HG02763 (cell line): ENCODE measurements at regions not wholly inside any gene's neighbourhood (a gene's known extent, or its start where the extent isn't known, plus 50 kb on each side); places are given as distances from the start of the nearest gene placed in this dataset.
"Not testable (repeated sequence)": the region's sequence is repeated elsewhere in the genome, so short reads cannot be mapped to it uniquely, and the experiment has no call there.

Source experiments
- ATAC-seq: cut with Tn5 transposase; IDR thresholded peaks from one replicate; pipeline ENCODE4 v1.9.1; 2021; ENCODE audit warnings: mild to moderate bottlenecking, moderate library complexity; ENCODE audit not compliant: unreplicated experiment

DNA sequence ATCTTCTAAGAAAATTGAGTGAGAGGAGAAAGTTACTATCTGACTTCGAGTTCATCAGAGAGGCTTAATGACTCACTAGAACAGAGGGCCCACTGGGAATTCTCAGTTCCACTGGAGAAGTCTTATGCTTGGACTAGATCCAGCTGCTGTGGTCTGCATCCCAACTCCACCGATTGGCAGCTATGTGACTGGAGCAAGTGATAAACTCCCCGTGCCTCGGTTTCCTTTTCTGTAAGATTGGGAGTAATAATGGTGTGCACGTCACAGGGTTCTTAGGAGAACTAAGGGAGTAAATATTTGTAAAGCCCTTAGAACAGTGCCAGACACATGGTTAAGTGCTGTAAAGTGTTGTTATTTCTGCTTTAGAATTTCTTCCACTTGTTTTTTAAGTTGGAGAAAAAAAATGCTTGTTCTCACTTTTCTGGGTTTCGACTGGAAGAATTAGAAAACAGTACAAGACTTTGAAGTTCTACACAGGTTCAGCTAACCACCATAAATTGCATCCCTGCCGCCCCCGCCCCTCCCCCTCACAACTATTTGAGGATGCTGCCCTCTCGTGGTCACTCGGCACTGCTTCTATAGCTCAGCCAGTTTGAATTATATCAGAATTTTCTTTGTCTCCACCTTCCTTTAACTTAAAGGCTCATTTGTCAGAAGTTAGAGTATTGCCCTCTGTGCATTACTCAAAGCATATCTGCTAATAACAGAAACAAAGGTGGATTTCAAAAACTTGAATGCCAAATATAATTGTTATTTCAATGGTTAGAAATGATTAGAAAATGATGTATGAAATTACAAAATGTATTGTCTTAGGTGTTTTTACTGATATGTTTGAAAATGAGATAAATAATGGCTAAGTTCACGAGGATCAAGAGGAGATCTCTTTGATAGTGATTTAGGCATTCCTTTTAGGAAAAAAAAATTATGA lies 95.0 kb upstream of the IFNGR1 start:
- ATAC-seq, result no peak

DNA sequence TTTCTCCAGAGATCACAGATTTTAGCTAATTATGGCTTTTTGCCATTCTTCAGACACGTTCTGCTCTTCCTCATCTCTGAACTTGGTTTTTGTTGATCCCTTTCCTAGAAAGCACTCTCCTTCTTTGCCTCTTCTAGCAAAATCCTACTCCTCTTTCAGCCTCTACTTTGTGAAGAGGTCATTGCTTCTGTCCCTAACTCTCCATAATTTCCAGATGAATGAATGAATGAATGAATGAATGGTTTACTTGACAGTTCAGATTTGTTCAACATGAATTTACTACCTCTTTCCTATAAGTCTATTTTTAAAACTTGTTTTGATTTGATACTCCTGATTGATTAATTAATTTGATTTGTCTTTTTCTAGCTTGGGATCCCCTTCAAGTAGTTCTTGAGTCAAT lies 94.0 kb upstream of the IFNGR1 start:
- no peak for ATAC-seq

DNA sequence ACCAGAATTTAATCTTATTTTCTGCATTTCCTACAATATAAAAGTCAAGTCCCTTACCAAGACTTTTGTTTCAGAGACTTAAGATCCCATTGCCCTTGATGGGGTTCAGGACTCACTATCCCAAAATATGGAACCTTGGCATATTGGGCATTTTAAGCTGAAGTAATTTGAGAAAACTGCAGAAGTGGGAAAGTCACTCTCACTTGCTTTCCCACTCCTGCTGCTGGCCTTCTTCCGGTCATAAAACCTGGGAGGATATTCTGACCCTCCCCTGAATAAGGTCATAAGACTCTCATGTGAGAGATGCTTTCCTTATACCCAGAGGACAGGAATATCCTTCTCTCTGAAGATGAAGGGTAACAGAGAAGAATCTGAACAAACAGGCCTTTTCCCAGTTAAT lies 92.8 kb upstream of the IFNGR1 start:
- ATAC-seq, result no peak

DNA sequence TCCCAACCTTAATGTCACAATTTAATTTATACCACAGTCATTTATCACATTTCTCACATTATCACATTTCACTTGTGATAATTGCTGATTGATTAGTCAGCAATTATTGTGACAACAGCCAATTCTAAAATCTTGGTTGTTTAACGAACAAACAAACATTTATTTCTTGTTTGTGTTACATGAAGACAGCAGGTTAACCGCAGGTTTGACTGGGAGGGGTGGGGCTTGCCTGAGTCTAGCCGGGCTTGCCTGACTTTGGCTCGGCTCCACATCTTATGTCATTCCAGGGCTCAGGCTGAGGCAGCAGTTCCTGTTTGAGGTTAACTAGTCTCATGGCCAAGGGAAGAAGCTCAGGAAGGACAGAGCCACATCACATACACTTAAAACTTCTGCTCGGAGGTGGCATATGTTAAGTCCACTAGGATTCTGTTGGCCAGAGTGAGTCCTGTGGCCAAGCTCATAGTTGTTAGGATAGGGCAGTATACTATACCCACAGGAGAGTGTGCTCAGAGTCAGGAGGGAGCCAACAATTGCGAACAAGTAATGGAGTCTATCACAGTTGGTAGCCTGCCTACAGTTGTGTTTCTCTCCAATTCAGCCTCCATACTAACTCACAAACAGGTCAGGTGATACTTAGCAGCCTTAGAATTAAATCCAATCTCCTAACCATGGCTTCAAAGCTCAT lies 90.0 kb upstream of the IFNGR1 start:
- no peak for ATAC-seq

DNA sequence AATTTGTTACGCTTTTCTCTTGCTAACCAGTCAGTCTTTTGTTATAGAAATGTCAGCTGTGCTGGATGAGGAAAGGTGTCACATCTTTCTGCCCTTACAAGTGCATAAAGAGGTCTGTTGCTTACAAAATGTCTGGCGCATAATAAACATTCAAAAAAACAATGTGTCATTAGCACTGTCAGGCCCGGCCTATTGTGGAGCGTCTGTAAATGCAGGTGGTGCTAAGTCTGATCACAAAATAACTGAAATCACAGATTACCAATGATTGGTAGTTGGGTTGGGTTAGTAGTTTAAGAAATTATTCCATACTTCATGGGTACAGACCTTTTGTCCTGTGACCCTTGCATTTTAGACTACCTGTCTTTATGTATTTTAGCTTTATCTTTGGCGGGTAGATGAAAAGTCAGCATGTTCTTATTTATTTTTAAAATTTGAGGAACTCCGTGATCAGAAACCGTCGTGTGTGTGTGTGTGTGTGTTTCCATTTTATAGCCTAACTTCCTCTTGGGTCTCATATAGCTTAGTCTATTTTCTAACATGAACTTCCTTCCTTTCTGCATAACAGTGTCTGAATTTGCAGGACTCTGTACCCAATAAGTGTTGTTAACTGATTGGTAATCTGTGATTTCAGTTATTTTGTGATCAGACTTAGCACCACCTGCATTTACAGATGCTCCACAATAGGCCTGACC lies 88.1 kb upstream of the IFNGR1 start:
- no peak for ATAC-seq

DNA sequence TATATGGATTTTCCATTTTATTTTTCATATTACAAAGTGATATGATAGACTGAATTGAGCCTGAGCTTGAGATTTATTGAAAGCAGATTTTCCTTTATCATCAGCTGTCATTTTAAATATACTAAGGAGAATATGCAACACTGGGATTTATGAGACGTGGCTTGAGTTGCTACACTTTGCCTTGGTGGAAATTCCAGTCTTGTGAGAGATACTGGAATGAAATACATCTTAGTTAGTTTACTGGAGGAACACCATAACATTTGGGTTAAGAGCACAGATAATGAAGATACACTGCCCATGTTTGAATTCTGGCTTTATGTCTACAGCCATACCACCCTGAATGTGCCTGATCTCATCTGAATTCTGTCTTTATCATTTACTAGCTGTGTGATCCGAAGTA lies 86.5 kb upstream of the IFNGR1 start:
- no peak for ATAC-seq

DNA sequence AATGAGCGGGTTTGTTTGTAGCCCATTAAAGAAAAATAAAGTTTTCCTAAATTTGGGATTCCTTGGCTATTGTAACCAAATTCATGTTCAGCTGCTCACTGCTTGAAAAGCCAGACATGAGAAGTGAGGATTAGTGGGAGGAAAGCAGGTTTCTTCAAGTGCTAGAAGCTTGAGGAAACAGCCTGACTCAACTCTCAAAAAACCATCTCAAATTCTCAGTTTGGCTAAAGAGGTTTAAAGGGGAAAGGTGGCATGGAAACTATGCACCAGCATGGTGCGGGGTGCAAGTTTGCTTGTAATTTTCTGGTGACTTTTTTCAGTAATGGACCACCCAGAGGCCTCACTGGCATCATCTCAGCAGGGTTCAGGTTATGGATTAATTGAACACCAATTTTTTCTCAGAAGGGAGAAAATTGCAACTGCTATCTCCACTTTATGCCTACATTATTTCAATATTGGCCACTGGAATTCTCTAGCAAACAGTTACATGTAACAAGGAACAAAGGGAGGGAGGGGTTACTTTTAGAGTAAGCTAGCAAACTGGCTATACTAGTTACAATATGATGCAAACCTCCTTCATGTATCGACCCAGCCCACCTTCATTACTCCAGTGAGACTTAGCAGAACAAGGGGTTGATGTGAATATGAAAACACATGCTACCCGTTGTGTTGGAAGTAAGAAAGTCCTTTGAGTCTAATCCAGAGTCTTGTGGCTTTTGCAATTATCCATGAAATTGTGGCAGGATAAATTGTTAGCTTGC lies 85.0 kb upstream of the IFNGR1 start:
- ATAC-seq, result no peak

DNA sequence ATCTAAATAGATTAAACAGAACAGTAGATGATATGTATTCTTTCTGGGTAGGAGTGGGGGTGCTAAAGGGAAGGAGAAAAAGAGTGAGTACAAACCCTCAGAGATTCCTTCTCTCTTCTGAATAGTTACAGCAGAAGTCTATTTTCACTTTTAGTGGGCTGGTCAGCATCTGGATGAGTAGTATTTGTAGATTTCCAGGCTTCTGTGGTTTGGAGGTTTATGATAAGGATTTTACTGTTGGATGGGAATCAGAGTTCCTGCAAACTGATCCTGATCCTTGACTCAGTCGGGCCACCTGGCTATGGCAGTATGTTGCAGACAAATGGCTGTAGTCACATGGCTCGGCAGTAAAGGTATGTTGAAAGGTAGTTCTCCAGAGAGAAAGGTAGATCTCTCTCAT lies 84.3 kb upstream of the IFNGR1 start:
- no peak for ATAC-seq

DNA sequence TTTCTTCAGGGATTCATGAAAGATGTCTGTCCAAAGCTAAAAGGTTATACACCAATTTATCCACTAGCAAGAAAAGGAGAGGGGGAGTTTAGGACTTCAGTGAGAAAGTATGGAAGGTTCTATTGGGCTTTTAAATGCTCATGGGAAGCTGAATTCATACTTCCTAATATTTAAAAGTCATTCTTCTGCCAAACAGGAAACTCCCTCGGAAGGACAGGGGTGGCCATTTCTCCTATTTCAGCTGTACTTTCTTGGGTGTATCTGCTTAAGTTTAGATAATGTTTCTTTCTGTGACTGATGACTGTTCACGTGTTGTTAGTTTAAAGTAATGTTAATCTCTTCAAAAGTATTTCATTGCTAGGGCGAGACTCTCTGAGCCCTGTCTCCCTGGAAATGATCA lies 80.5 kb upstream of the IFNGR1 start:
- ATAC-seq, result no peak

DNA sequence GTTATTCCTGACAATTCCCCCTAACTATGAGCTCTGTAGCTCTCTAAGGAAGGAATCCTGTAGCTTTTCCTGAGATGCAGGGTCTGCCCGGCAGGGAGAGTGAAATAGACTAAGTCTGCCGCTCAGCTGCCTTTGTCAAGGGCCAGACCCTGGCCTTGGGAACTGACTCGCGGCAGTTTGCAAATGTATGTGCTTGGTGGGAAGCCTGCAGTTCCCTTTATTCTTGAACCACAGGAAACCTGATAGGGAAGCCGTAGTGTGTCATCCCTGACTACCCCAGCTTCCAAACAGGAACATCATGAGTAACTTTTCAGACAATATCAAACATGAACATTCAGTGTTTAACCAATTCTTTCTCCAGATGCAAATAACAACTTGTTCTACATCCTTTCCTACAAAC lies 78.7 kb upstream of the IFNGR1 start:
- no peak for ATAC-seq

DNA sequence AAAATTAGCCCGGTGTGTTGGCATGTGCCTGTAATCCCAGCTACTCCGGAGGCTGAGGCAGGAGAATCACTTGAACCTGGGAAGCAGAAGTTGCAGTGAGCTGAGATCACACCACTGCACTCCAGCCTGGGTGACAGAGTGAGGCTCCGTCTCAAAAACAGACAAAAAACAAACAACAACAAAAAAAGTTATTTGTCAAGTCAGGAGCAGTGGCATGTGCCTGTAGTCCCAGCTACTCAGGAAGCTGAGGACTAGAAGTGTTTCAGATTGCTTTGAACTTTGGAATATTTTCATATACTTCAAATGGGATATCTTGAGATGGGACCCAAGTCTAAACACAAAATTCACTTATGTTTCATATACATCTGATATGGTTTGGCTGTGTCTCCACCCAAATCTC lies 73.1 kb upstream of the IFNGR1 start:
- ATAC-seq, result not testable (repeated sequence)

DNA sequence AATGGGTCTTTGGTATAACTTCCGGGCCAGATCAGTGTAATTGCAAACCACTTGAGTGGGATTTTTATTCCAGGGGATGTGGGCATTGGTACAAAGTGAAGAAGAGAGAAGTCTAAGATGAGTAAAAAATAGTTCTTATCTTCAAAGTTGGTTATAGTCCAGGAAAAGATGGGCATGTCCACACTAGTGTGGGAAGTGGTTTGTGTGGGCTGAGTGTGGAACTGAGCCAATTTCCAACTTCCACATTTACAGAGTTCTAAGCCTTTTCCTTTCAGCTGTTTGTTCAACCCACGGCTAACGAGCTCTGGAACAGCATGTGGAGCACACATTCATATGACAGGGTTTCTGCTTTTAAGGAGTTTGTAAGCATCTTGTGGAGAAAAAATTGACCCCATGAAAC lies 72.3 kb upstream of the IFNGR1 start:
- no peak for ATAC-seq

DNA sequence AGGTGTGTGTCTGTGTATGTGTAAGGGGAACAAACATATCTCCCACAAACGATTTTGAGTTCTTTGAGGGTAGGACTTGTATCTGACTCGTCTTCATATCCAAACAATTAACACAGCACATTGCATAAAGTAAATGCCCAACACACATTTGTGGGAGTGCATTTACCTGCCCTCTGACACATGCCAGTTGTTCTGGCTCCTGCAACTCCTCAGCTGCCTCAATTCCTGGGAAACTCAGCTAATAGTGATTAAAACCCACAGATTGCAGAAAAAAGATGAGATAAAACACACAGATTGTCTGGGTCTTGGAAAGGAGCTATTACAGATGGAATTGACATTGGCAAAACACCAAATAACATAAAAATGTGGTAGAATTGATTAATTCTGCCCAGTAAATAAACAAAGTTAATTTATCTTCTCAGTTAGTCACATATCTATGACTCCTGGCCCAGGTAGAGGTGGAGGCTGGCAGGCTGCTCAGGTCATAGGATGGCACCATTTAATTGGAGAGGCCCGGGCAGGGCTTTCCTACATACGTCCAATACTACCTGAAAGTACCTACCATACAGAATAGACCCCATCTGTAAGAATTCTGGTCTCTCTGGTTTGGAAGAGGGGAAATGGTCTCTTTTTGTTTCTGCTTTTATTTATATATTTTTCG lies 71.5 kb upstream of the IFNGR1 start:
- ATAC-seq, result no peak

DNA sequence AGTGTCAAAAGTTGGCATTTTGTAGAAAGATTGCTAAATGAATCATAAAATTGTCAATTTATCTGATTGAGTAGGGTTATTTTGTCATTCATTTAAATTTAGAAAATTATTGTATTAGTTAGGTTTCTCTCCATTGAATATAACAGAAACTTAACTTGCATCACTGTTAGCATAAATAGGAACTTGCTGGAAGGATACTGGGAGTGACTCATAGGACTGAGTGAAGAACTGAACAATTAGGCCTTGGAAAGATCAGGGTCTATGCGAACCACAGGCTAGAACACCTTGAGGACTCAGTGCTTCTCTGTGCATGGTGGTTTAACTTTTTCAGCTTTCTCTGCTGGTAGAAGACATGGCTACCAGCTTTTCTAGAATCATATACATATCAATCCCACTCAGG lies 67.7 kb upstream of the IFNGR1 start:
- no peak for ATAC-seq

DNA sequence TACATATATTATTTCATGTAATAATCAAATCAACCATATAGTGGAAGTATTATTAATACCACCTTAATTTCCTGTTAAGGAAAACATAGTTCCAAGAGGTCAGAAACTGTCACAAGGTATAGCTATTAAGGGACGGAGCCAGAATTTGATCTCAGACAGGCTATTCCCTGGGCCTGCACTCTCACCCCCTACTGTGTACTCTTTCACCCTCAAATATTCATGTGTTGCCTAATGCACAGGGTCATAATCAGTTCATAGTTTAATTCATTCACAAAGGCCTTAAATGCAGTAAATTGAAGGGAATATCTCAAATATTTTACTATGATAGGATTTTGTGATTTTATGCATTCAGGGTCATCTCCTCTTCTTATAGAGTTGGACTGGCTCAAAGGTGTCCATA lies 67.2 kb upstream of the IFNGR1 start:
- ATAC-seq, result no peak

DNA sequence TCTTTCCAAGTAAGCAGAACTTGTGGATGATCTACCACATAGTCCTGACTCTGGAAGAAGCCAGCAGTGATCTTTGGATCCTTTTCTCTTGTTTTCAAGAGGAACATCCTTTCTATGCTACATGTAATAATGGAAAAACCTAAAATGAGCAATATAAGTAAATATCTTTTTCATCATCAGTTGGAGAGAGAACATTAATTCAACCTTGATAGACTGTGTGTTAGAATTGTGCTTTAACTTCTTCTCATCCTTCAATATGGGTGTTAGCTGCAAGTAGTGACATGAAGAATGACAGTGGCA lies 65.6 kb upstream of the IFNGR1 start:
- ATAC-seq, result no peak

DNA sequence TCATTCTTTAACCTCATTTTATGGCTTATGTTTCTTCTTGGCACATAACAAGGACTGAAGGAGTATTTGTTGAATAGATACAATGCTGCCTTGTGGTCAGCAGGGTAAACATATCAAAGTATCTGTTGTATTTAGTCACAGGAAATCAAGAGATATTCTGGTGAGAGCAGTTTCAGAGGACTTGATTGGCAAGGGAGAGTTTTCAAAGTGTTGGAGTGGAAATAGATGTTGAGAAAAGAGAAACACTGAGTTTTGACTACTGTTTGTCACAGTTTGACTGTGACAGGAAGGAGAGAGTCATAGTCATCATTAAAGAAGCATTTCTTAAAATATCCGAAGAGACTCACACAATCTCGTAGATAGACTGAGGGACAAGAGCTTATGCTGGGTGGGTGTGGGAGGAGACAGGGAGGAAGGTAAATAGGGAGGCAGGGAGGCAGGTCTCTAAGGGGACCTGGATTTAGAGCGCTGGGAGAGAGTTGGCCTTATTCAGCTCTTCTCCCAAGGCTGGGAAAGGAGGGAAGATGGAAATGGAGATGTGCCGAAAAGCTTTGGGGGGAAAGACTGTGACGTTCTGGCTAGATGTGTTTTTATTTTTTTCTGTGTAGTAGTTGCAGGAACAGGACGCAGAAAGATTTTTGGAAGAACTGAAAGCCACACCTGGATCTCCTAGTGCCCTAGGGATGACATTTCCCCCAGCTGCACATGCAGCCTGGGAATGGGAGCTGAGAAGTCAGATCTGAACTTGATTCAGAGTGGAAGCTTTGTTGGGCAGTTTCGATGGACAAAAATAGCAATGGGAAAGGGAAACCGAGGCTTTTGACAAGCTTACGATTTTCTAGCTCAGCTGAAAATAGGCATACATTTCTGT lies 65.0 kb upstream of the IFNGR1 start:
- ATAC-seq, result peak; percentile 46

DNA sequence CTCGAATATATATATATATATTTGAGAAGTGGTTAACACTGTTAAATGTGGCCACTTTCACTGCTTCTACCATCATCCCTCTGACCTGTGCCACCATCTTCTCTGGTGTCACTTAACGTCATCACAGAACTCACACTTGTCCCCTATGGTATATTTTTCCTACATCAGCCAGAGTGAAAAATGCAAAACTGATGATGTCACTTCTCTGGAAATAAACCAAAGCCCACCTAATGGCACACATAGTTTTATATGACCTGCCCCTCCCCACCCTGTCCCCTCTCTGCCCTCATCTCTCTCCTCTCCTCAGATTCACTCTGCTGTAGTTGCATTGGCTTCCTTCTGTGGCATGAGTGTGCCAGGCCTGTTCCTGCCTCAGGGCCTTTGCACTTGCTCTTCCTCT lies 63.9 kb upstream of the IFNGR1 start:
- no peak for ATAC-seq

DNA sequence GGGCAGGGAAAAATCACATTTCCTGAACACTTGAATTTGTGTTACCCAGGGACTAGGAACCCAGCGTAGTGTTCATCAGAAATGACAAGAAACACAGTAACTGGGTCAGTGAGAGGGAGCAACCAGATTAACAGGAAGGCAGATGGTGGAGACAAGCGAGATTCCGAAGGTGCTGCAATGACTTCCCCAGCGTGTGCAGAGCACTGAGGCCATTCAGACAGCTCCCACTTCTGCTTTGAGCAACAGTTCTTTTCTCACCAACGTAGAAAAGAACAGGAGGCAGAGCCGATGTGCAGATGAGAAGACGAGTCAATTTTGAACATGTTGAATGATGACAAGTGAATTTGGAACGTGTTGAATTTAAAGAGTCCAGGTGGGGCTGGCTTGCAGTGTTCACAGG lies 63.1 kb upstream of the IFNGR1 start:
- ATAC-seq, result no peak

DNA sequence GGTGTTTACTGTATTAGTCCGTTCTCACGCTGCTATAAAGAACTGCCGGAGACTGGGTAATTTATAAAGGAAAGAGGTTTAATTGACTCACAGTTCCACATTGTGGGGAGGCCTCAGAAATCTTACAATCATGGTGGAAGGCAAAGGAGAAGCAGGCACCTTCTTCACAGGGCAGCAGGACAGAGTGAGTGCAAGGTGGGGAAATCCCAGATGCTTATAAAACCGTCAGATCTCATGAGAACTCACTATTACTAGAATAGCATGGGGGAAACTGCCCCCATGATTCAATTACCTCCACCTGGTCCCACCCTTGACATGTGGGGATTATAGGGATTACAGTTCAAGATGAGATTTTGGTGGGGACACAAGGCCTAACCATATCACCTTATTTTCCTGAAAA lies 60.1 kb upstream of the IFNGR1 start:
- not testable (repeated sequence) for ATAC-seq
